ENCODE measurements at regions not wholly inside any gene's neighbourhood (a gene's known extent, or its start where the extent isn't known, plus 50 kb on each side); places are given as distances from the start of the nearest gene placed in this dataset.

DNA sequence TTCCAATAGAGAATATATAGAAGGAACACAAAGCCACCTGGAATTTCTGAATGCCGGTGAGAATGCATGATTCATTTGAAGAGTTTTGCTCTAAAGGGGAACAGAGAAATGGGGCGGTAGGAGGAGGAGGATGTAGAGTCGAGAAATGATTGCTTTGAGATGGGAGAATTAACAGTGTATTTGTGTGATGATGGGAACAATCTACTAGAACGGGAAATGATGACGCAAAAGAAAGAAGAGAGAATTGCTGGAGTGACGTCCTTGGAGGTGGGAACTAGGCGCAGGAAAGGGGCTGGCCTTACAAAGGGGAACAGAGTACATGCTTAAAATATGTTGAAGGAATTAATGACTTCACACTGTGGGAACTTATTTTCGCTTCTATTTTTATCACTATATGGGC is 188.1 kb downstream of the SDHAF3 start:
- H4K91ac ChIP-seq (replicated peaks; ENCODE audit: insufficient read length, low read length): no peak overlapping the region
- no peak overlapping the region for H4K8ac ChIP-seq (ENCODE audit: extremely low read depth, insufficient read depth, low read length)
- no peak overlapping the region for H3K14ac ChIP-seq (ENCODE audit: insufficient read length)
- no peak for DNase-seq (ENCODE audit: low read depth in 1 of 2, low spot score in 2 of 2)
- H3K4me2 ChIP-seq (ENCODE audit: insufficient read depth in 1 of 2, low read depth in 2 of 2, low read length in 2 of 2): no peak overlapping the region
- POLR2A ChIA-PET (ENCODE audit: partially characterized antibody): no interaction called here
- H3K36me3 ChIP-seq (ENCODE audit: control insufficient read depth in 2 of 4, insufficient read depth in 4 of 4, low read length in 3 of 4): no peaks in the 10 kb centered on the region
- H3K9ac ChIP-seq (replicated peaks in 1 of 4; ENCODE audit: extremely low read depth in 1 of 4, low read depth in 3 of 4, low read length in 3 of 4): no peak overlapping the region
- H3K23me2 ChIP-seq (ENCODE audit: low read depth, low read length): no peaks in the 10 kb centered on the region
- H3K4me3 ChIP-seq (ENCODE audit: extremely low read depth in 1 of 4, insufficient read depth in 2 of 4, low read depth in 3 of 4, low read length in 4 of 4): no peak overlapping the region
- no peaks in the 10 kb centered on the region for H4K20me1 ChIP-seq (replicated peaks in 1 of 2; ENCODE audit: control insufficient read depth in 1 of 2, insufficient read depth in 2 of 2, low read length in 2 of 2)
- no peak overlapping the region for H2BK15ac ChIP-seq (ENCODE audit: low read length)
- no peak overlapping the region for H3K56ac ChIP-seq (replicated peaks; ENCODE audit: insufficient read length, low read depth, low read length)
- no peaks in the 10 kb centered on the region for H3K79me2 ChIP-seq (ENCODE audit: control insufficient read depth in 1 of 2, insufficient read depth in 2 of 2, low read length in 2 of 2)
- H3K27ac ChIP-seq (ENCODE audit: low read depth, low read length): no peak overlapping the region
- H3K27me3 ChIP-seq (replicated peaks in 1 of 4; ENCODE audit: control insufficient read depth in 3 of 4, extremely low read depth in 1 of 4, insufficient read depth in 3 of 4, low read length in 3 of 4): no peaks in the 10 kb centered on the region
- no peak overlapping the region for H3K4ac ChIP-seq (replicated peaks; ENCODE audit: insufficient read length, low read depth, low read length)
- H3K9me3 ChIP-seq (ENCODE audit: insufficient read depth in 2 of 2, low read depth in 1 of 2, low read length in 1 of 2): no peaks in the 10 kb centered on the region
- FAIRE-seq: no peak
- CTCF ChIA-PET (ENCODE audit: partially characterized antibody): no interaction called here
- no peak overlapping the region for H4K5ac ChIP-seq (ENCODE audit: insufficient read length, low read depth, low read length)
- H2BK20ac ChIP-seq (ENCODE audit: low read length): no peak overlapping the region
- no peak overlapping the region for H3K23ac ChIP-seq (ENCODE audit: insufficient read length)
- 91 to 100% methylated on average over 2 to 8 of the region's 8 CpGs for WGBS, 2 experiments (ENCODE audit: extremely low coverage in 1 of 2, insufficient coverage in 1 of 2, insufficient read length in 1 of 2, insufficient replicate concordance in 2 of 2, low coverage in 1 of 2, low lambda C conversion rate in 2 of 2, missing lambda C conversion rate in 1 of 2)
- no peak overlapping the region for H2AFZ ChIP-seq (ENCODE audit: low read length)
- H3K4me1 ChIP-seq (replicated peaks in 1 of 4; ENCODE audit: control insufficient read depth in 3 of 4, insufficient read depth in 4 of 4, low read length in 3 of 4): no peaks in the 10 kb centered on the region
- no peak overlapping the region for H2BK12ac ChIP-seq (ENCODE audit: low read depth, low read length)
- H2BK5ac ChIP-seq (ENCODE audit: low read depth, low read length): no peak overlapping the region
- no peak overlapping the region for H3K18ac ChIP-seq (ENCODE audit: extremely low read depth, low read length)
- no peak overlapping the region for H2AK5ac ChIP-seq (ENCODE audit: low read depth, low read length)
- no peak overlapping the region for H2BK120ac ChIP-seq (replicated peaks; ENCODE audit: low read depth, low read length)
- no peaks in the 10 kb centered on the region for H3K79me1 ChIP-seq (ENCODE audit: low read depth, low read length)
- no peak for TF ChIP-seq CBX5 (IDR thresholded peaks at IDR 0.05; ENCODE audit: low read depth, low read length)
- TF ChIP-seq SRF (IDR thresholded peaks at IDR 0.05; ENCODE audit: low read depth, low read length): no peak
- no peak for TF ChIP-seq YY1 (IDR thresholded peaks at IDR 0.05; ENCODE audit: low read depth, low read length)
- no peak for TF ChIP-seq ASH2L (IDR thresholded peaks at IDR 0.05; ENCODE audit: low read length)
- TF ChIP-seq GTF2F1 (IDR thresholded peaks at IDR 0.05; ENCODE audit: borderline replicate concordance, low read depth, low read length): no peak
- TF ChIP-seq, protein P1, sequence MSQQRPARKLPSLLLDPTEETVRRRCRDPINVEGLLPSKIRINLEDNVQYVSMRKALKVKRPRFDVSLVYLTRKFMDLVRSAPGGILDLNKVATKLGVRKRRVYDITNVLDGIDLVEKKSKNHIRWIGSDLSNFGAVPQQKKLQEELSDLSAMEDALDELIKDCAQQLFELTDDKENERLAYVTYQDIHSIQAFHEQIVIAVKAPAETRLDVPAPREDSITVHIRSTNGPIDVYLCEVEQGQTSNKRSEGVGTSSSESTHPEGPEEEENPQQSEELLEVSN (IDR thresholded peaks at IDR 0.05): no peak
- TF ChIP-seq TCF12 (IDR thresholded peaks at IDR 0.05; ENCODE audit: low read depth, low read length): no peak
